Skeletal muscle tissue (tissue), 3 donors: ENCODE measurements at regions not wholly inside any gene's neighbourhood (a gene's known extent, or its start where the extent isn't known, plus 50 kb on each side); places are given as distances from the start of the nearest gene placed in this dataset.

Experiments used
- H3K27ac ChIP-seq: one replicate; pipeline ENCODE4 v1.7.0; 2013; ENCODE audit warnings: mild to moderate bottlenecking, low read depth, low read length, inconsistent platforms
- H3K27me3 ChIP-seq, 3 donors: one replicate each; pipeline ENCODE4 v1.7.0; 2013; ENCODE audit warnings: low read length in 3 of 3; ENCODE audit not compliant: control insufficient read depth in 3 of 3, insufficient read depth in 3 of 3
- H3K36me3 ChIP-seq, 3 donors: one replicate each; pipeline ENCODE4 v1.7.0; 2013; ENCODE audit warnings: low read length in 3 of 3; ENCODE audit not compliant: control insufficient read depth in 3 of 3, insufficient read depth in 3 of 3
- H3K4me1 ChIP-seq, 3 donors: one replicate each; pipeline ENCODE4 v1.7.0; 2013; ENCODE audit warnings: low read length in 3 of 3, mild to moderate bottlenecking in 3 of 3; ENCODE audit not compliant: control insufficient read depth in 3 of 3, insufficient read depth in 3 of 3
- H3K4me3 ChIP-seq, 3 donors: one replicate each; pipeline ENCODE4 v1.7.0; 2013; ENCODE audit warnings: low read length in 3 of 3
- H3K9ac ChIP-seq, 3 donors: one replicate each; pipeline ENCODE4 v1.7.0; 2013; ENCODE audit warnings: low read length in 3 of 3, mild to moderate bottlenecking in 3 of 3, moderate library complexity in 2 of 3, low read depth in 1 of 3
- H3K9me3 ChIP-seq, 3 donors: one replicate each; pipeline ENCODE4 v1.7.0; 2013; ENCODE audit warnings: low read length in 3 of 3; ENCODE audit not compliant: control insufficient read depth in 3 of 3
- donor health status: Osteomylitis.

DNA sequence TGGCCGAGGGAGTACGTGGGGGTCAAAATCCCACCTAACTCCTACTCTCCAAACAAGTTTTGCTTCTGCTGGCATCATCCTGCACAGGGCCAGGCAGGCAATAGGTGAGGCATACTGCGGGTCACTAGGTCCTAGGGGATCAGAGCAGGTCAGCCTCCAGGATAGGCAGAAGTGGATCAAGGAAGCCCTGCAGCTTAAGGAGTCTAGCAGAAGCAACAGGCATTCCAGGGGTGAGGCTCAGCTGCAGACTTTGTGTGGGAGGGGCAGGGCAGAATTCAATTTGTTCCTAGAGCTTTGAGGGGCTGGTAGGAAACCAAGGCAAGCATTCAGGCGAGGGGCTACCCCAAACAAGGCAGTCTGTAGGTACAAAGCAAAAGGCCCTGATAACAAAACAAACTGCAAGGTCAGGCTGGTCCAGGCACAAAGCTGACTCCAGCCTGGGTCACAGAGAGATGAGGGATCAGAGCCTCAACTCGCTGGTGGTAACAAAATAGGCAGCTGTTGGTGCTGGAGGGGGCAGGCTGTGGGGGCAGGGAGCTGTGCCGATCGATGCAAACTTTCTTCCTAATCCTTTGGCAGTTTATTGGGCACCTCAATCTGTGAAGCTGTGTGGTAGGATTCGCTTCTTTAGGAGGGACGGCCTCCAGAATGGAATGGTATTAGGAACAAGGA, 80.2 kb upstream of the CALM2 start:
- H3K27me3 ChIP-seq: no peaks in the 10 kb centered on the region

DNA sequence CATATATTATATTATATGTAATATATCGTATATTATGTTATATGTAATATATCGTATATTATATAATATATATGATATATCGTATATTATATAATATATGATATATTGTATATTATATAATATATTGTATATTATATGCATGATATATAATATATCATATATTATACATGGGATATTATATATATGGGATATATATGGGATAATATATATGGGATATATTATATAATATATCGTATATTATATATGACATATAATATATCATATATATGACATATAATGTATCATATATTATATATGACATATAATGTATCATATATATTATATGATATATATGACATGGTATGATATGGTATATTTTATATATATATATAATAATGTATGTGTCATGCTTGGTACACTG, 79.5 kb upstream of the CALM2 start:
- Histone ChIP-seq H3K27ac (no peak overlapping the region), H3K36me3 (no peaks in the 10 kb centered on the region), H3K27me3 (no peaks in the 10 kb centered on the region)

More for the DNA sequence above, 80.2 kb upstream of the CALM2 start:
- Histone ChIP-seq H3K36me3 (no peaks in the 10 kb centered on the region), H3K9ac (no peak overlapping the region), H3K4me1 (peaks cover 0 to 5% (median 0%) of the 10 kb centered on the region in 3 donors), H3K9me3 (no peaks in the 10 kb centered on the region), H3K4me3 (no peak overlapping the region), H3K27ac (no peak overlapping the region)

DNA sequence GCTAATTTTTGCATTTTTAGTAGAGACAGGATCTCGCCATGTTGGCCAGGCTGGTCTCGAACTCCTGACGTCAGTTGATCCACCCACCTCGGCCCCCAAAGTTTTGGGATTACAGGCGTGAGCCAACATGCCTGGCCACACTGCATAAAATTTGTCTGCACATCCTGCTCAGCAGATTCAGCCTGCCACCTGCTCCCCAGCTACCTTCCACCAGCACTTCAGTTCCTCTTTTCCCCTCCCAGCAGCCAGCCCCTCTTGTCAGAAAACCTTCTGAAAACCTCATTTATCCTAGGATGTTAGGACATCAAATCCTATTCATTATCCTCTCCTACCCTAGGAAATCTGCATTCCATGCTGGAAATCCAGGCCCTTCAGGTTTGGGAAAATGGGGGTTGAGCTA, 78.2 kb upstream of the CALM2 start:
- Histone ChIP-seq H3K27me3 (no peaks in the 10 kb centered on the region), H3K9me3 (no peaks in the 10 kb centered on the region), H3K27ac (no peak overlapping the region), H3K4me1 (peaks cover 0 to 5% (median 0%) of the 10 kb centered on the region in 3 donors), H3K4me3 (no peak overlapping the region), H3K36me3 (no peaks in the 10 kb centered on the region), H3K9ac (no peak overlapping the region)

More for the DNA sequence above, 79.5 kb upstream of the CALM2 start:
- Histone ChIP-seq H3K9ac (no peak overlapping the region), H3K4me3 (no peak overlapping the region), H3K4me1 (peaks cover 0 to 5% (median 0%) of the 10 kb centered on the region in 3 donors), H3K9me3 (no peaks in the 10 kb centered on the region)

DNA sequence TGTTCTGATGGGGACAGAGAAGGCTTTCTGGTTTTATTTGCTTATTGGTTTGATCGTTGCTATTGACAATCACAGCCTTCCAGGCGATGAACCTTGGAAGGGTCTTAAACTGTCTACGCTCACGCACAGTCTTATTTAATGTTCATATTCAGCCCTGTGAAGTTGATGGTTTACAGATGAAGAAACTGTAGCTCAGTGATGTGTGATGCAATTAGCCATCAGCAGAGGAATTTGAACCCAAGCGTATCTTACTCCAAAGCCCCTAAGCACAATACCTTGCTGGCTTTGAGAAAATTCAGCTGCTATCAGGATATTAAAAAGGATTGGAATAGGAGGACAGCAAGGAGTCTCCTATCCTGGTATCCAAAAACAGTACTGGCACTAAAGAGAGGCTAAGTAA, 77.1 kb upstream of the CALM2 start:
- no peaks in the 10 kb centered on the region for H3K27me3 ChIP-seq
- no peak overlapping the region for H3K27ac ChIP-seq
- no peak overlapping the region for H3K9ac ChIP-seq
- H3K4me1 ChIP-seq: peaks cover 0 to 5% (median 0%) of the 10 kb centered on the region in 3 donors
- no peaks in the 10 kb centered on the region for H3K36me3 ChIP-seq
- H3K9me3 ChIP-seq: no peaks in the 10 kb centered on the region
- no peak overlapping the region for H3K4me3 ChIP-seq

DNA sequence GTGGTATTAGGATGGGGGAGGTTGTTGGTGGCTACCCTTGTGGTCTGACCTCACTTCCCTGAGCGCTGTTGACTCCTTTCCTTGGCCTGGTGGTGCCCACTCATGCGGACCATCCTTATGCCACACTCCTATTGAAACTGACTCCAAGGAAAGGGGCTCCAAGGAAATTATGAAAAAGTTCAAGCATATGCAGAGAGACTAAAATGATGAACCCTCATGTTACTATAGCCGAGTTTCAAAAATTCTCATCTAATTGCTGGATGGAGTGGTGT, 75.0 kb upstream of the CALM2 start:
- Histone ChIP-seq H3K27ac (no peak overlapping the region), H3K36me3 (no peaks in the 10 kb centered on the region), H3K4me3 (no peak overlapping the region), H3K9me3 (no peaks in the 10 kb centered on the region), H3K27me3 (no peaks in the 10 kb centered on the region), H3K4me1 (no peaks in the 10 kb centered on the region), H3K9ac (no peak overlapping the region)

DNA sequence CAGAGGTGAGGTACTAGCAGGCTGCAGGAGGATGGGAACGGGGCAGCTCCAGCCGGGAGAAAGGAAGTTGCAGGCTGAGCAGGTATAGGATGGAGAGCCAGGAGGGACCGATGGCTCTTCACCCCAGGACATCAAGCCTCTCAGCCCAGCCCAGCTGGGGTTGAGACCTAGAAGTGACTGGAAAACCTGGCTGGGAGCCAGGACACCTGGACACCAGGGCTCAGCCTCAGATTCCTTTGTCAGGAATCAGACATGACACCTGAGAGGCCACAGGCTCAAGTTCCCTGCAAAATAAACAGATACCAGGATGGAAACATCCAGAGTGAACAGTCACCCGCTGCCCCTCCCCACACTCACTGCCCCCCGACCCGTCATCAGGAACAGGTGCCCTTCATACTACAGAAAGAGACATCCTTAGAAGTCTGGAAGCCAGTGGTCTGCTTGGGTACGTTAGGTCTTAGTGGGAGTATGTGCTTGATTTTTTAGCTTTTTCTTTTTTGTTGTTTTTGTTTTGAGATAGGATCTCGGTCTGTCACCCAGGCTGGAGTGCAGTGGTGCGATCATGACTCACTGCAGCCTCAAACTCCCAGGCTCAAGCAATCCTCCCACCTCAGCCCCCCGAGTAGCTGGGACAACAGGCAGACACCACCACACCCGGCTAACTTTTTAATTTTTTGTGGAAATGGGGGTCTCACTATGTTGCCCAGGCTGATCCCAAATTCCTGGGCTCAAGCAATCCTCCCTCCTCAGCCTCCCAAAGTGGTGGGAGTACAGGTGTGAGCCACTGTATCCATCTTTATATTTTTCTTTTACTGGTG, 74.5 kb upstream of the CALM2 start:
- Histone ChIP-seq H3K4me1 (no peaks in the 10 kb centered on the region), H3K9me3 (no peaks in the 10 kb centered on the region), H3K27ac (no peak overlapping the region), H3K36me3 (no peaks in the 10 kb centered on the region), H3K4me3 (no peak overlapping the region), H3K27me3 (no peaks in the 10 kb centered on the region), H3K9ac (no peak overlapping the region)

DNA sequence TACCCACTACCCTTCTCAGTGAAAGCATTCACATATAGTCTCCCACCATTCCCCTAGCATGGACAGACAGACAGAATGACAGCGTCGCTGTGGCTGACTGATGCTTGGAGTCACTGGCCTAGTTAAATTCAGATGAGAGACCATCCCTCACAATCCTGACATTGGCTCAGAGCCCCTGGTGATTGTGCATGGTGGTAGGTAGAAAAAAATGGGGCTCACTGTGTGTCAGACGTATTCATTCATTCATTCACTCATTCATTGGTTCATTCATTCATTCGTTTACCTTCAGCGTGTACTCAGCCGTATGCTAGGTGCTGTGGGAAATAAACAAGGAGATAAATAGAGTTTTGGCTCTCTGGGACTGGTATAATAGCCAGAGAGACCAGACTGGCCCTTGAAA, 73.6 kb upstream of the CALM2 start:
- H3K4me3 ChIP-seq: no peak overlapping the region
- no peaks in the 10 kb centered on the region for H3K36me3 ChIP-seq
- H3K9ac ChIP-seq: no peak overlapping the region
- no peaks in the 10 kb centered on the region for H3K27me3 ChIP-seq
- no peak overlapping the region for H3K27ac ChIP-seq
- no peaks in the 10 kb centered on the region for H3K4me1 ChIP-seq
- no peaks in the 10 kb centered on the region for H3K9me3 ChIP-seq

DNA sequence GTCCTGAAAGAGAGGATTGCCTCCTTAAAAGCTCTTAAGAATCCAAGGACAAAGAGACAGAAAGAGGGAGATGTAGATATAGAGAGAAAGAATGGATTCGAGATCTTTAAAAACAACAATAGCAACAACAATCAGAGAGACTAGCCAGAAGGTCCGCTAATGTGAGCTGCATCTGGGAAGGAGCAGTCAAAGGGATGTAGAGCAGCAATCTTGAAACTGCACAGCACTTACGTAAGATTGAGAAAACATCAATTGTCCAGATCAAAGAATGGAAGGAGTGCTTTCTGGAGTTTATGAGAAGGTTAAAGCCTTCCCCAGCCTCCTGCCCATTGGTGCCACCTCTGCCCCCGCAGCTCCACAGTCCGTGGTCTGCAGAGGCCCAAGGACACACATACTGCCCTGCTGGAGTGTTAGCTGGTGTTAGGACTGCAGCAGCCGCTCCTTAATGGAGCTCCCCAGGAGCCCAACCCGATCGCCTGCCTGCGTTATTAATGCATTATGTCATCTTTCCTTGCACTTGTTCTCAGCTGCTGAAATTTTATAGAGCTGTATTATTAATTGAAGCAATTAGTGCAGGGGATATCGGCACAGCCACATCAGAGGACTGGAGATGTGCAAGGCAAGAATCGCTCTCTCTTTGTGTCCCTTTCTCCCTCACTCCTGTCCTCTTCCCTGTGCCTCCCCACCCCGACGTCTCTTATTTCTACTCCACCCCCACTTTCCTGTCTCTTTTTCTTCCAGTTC, 73.0 kb upstream of the CALM2 start:
- Histone ChIP-seq H3K4me3 (no peak overlapping the region), H3K9ac (no peak overlapping the region)

DNA sequence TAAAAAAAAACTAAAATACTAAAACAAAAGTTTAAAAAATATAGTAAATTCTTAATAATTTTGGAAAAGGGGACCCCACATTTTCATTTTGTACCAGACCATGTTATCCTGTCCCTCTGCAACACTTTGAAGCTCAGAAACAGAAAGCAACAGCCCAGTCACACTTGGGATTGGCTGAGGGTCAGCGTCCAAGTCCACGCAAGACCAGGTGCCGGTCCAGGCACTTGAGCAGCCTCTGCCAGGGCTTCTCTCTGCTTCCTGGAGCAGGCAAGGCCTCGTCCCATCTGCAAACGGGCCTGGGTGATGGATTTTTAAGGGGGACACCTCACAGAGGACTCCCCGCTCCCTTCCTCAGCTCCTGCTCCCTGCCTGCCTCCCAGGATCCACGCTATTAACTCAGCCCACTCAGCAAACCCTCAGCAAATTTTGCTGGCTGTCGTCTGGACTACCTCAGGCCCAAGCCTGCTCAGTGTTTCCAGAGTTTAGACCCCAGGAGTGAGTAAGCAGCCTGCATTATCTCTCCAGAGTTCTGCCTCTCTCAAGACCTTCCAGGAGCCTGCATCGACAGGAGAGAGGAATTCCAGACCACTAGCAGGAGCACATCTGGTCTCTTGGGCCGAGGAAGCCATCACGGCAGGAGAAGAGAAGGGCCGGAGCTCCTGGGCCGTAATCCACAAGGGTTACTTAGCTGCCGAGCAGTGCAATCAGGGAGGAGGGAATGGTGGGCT, 67.4 kb upstream of the CALM2 start:
- Histone ChIP-seq H3K9ac (no peak overlapping the region), H3K4me1 (no peaks in the 10 kb centered on the region), H3K27ac (no peak overlapping the region), H3K27me3 (no peaks in the 10 kb centered on the region), H3K9me3 (no peaks in the 10 kb centered on the region), H3K36me3 (no peaks in the 10 kb centered on the region), H3K4me3 (no peak overlapping the region)

More for the DNA sequence above, 73.0 kb upstream of the CALM2 start:
- Histone ChIP-seq H3K9me3 (no peaks in the 10 kb centered on the region), H3K27ac (no peak overlapping the region), H3K4me1 (no peaks in the 10 kb centered on the region), H3K27me3 (no peaks in the 10 kb centered on the region), H3K36me3 (no peaks in the 10 kb centered on the region)
